ENCODE measurements at regions not wholly inside any gene's neighbourhood (a gene's known extent, or its start where the extent isn't known, plus 50 kb on each side); places are given as distances from the start of the nearest gene placed in this dataset.

GRCh38 chr9:126095546-126096190 lies 231.0 kb upstream of the MVB12B start:
- DNase-seq = no peak

- DNase-seq = no peak
These were observed 230.3 kb upstream of the MVB12B start for GRCh38 chr9:126096340-126096739.

GRCh38 chr9:126097679-126098078 lies 228.9 kb upstream of the MVB12B start:
- no peak for DNase-seq

DNA sequence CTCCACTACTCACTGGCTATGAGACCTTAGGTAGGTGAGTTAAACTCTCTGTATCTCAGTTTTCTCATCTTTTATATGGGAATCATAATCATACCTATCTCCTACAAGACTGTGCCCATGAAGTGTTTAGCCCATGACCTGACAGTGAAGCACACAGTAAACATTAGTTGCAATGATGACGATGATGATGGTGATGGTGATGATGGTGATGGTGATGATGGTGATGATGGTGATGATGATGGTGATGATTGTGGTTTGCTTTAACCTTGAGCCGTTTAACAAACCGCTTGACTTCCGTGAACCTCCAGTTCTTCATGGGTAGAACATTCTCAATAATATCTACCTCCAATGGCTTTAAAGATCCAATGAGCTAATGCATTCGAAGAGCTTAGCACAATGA lies 220.2 kb upstream of the MVB12B start:
- DNase-seq = no peak

- no peak for DNase-seq
These were observed 218.9 kb upstream of the MVB12B start for GRCh38 chr9:126107693-126108092.

DNA sequence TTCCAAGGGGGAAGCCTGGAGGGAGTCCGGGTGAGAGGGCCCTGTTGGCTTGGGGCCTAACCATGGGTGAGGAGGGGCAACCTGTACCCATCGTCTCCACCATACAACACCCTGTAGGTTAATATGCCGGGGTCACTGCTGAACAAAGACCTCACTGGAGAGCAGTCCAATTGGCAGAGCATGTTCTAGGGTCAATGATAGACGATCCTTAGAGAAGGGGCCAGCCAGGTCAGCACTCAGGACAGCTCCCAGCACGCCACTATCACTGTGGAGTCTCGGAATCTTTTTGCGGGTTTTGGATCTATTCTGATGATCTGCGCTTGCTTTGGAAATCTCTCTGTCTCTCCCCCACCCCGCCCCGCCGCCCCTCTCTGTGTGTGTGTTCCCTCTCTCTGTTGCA lies 218.4 kb upstream of the MVB12B start:
- DNase-seq = no peak

- no peak for DNase-seq
These were observed 217.1 kb upstream of the MVB12B start for GRCh38 chr9:126109575-126109974.

DNA sequence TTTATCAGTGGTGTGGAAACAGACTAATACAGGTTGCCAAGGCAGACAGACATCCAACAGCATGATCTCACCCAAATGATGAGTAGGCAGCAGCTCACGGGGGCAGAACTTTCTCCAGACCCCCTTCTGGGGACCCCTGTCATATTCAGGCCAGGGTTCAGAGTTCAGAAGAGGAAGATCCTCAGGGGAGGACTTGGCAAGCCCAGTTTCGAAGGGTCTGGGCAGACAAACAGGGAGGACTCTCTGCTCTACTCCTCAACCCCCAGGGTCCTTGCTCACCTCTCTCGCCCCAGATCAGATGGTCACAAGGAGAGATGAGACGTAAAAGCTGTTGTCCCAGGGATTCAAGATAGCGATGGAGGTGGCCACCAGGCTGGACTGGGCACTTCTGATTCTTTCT lies 215.1 kb upstream of the MVB12B start:
- DNase-seq = no peak

DNA sequence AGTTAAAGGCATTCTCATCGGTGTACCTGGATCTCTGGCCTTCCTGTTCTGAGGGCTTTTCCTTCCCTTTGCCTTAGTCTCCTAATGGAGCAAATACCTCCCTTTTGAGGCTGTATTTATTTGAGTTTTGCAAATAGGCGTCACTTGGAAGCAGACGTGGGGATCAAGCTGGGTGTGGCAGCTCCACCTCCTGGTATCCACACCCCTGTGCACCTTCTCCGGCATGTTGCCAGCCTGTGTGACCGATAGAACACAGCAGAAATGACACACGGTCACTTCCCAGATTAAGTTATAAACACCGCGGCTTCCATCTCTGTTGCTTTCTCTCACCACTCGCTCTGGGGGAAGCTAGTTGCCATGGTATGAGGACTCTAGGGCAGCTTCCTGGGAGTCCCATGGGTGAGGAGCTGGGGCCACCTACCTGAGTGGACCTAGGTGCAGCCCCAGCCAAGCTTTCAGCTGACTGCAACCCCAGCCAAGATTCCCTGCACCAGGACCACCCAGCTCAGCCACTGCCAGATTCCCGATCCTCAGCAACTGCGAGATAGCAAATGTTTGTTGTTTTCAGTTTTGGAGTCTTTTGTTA lies 214.4 kb upstream of the MVB12B start:
- no peak for DNase-seq

DNA sequence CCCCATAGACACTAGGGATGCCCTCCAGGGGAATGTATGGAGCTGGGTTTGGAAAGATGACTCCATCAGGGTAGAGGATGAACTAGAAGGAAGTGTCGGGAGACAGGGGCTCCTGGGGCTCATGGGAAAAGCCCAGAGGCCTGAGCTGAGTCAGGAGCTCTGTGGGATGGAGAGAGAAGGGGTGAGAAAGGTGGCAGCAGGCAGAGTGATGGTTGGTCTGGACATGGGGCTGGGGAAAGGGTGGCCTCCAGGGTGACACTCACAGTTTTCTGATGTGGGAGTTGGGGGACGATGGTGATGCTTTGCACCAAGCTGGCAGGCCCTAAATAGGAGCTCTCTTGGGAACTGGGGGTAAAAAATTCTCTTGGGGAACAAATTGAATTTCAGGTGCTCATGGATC lies 213.5 kb upstream of the MVB12B start:
- no peak for DNase-seq

GRCh38 chr9:126113756-126114408 lies 212.7 kb upstream of the MVB12B start:
- no peak for DNase-seq

GRCh38 chr9:126114409-126114760 lies 212.2 kb upstream of the MVB12B start:
- no peak for DNase-seq

GRCh38 chr9:126114850-126115460 lies 211.7 kb upstream of the MVB12B start:
- DNase-seq = no peak

DNA sequence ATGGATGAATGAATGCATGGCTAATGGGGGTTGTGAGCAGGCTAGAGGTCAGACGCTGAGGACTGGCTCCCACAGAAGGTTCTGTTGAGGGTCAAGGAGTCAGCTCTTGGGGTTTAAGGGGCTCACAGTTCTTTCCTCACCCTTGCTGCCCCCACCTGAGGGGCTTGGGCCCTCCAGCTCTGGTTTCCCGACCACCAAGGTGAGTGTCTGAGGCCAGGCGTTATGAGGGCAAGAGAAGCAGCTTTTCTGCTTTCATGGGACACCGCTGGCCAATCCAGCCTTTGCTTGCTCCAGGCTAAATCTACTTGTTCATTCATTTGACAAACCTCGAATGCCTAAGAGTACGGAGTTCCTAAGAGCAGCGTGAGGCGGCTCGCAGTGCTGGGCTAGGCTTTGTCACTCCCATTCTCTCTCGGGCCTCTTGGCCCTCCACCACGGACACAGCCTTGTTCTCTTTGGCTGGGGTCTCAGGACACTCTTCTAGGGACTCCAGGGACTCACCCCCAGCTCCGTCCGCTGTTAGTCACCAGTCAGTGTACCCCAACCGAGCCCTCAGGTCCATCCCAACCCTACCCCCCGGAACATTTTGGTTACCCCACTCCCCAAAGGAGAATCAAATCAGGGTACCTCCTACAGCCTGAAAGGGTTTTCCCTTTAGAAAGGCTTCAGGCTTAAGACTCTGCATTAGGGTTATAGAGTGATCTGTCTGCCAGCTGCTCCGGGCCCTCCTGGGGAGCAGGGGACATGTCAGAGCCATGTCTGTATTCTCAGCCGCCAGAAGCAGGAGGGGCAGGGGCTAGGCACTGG lies 210.1 kb upstream of the MVB12B start:
- DNase-seq = no peak

DNA sequence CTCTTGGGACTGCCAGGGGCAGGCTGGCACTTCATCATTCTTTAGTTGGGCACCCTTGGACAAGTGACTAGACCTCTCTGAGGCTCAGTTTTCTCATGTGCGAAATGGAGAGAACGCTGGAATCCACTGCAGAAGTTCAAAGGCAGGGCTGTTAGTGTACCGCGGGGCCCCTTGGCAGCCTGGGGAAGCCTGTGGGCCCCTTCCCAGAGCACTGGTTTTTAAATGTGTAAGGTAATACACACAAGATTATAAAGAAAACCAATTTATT lies 209.5 kb upstream of the MVB12B start:
- no peak for DNase-seq

GRCh38 chr9:126117631-126118030 lies 209.0 kb upstream of the MVB12B start:
- DNase-seq = no peak

GRCh38 chr9:126119731-126120130 lies 206.9 kb upstream of the MVB12B start:
- no peak for DNase-seq

DNA sequence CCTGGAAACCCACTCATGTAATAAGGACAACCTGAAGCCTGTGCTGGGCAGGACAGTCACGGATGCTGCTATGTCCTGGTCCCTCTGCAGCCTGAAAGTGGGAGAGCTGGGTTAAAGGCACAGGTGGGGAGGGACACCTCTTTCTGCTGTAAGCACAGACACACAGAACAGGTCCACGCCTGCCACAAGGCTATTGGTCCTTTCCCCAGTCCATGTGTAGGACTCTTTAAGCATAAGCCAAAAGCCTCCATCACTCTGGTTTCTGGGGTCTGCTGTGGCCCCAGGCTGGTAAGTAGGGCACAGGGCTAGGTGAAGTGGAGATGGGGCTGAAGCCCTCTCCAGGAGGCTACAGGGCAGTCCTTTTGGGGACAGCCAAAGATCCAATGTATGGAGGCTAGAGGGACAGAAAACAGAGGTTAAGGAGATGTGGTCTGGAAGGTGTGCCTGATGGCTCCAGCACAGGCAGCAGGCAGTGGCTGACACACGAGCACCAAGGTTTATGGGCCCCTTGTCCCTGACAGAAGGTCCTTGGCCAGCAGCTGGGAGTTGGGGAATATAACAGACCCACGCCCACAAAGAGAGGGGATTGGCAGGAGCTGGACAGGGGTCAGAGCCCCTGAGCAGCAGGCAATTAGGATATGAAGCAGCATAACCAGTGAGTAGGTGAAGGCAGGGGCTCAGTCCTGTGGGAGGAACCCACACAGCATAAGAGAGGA lies 203.6 kb upstream of the MVB12B start:
- DNase-seq = no peak

DNA sequence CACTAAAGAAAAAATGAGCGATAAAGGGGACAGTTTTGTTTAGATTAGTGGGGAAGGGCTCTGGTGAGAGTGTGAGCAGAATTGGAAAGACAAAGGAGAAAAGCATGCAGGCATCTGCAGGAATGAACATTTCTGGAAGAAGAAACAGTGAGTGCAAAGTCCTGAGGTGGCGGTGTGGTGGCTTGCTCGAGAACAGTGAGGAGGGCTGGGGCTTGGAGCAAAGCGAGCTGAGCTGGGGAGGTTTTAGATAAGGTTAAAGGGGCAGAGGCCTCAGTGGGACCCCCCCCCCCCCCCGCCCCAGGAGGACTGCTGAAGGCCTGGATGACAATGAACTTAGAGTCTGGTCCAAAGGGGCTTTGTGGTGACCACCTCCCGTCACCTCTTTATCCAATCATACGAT lies 202.7 kb upstream of the MVB12B start:
- no peak for DNase-seq

- DNase-seq = no peak
These were observed 201.5 kb upstream of the MVB12B start for GRCh38 chr9:126125177-126125576.

- DNase-seq = no peak
These were observed 201.1 kb upstream of the MVB12B start for GRCh38 chr9:126125577-126125976.

GRCh38 chr9:126125992-126126409 lies 200.6 kb upstream of the MVB12B start:
- DNase-seq = no peak

GRCh38 chr9:126126807-126127206 lies 199.8 kb upstream of the MVB12B start:
- no peak for DNase-seq

Data from NCI-H446 treated with DMSO at 0.1 percent for 48 hours (cell line).